Kidney epithelial cell (primary cell): ENCODE measurements at regions not wholly inside any gene's neighbourhood (a gene's known extent, or its start where the extent isn't known, plus 50 kb on each side); places are given as distances from the start of the nearest gene placed in this dataset.

ENCODE experiments used
- DNase-seq: peaks from one replicate; pipeline ENCODE4 v3.0.0-alpha.2; 2010; ENCODE audit warnings: low read depth
- H3K27me3 ChIP-seq: 2 replicates; pipeline ENCODE4 v1.6.0; 2011; ENCODE audit warnings: low read length; ENCODE audit not compliant: control insufficient read depth, insufficient read depth
- H3K36me3 ChIP-seq: 2 replicates; pipeline ENCODE4 v1.5.1; 2011; ENCODE audit warnings: low read length; ENCODE audit not compliant: control insufficient read depth, insufficient read depth
- H3K4me3 ChIP-seq: 2 replicates; pipeline ENCODE4 v1.5.1; 2011; ENCODE audit warnings: low read depth, mild to moderate bottlenecking, control low read depth, low read length
- TF ChIP-seq, protein P1 (sequence below): IDR thresholded peaks from 2 replicates; pipeline ENCODE4 v1.5.1; 2011; ENCODE audit warnings: mild to moderate bottlenecking, moderate library complexity, low read length, control low read depth, inconsistent platforms; ENCODE audit not compliant: insufficient read depth, poor library complexity, severe bottlenecking

DNA sequence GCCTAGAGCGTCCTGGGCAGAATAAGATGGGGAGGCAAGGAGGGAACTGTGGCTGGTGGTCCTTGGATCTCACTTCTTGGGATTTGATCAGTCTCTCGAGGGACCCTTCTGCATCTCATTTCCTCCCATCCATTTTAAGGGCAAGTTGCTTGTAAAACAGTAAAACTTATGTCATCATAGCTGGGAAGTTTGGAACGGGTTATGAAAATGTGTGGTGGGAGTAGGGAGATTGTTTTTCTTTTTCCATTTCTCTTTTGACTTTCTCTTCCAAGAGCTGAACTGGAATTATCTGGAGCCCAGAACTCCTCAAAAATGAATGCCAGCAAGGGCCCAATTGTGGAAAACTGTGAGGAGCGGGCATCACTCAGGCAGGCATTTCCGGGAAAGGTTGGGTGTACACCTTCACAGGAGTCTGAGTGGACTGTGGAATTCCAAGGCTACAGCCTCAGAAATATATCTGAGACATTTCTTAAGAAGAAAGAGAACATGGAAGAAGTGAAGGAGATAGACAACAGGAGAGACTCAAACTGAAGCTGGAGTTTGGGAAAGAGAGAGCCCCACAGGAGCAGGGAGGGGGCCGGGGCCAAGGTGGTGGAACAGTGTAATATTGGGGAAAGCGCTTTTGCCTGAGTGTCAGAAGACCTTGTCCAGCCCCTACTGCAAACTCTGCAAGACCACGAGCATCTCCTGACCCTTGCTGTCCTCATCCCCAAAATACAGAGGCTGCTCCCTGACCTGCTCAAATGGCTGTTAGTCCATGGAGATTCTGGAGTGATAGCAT lies 185.1 kb downstream of the FOXD2 start:
- TF ChIP-seq, protein P1, sequence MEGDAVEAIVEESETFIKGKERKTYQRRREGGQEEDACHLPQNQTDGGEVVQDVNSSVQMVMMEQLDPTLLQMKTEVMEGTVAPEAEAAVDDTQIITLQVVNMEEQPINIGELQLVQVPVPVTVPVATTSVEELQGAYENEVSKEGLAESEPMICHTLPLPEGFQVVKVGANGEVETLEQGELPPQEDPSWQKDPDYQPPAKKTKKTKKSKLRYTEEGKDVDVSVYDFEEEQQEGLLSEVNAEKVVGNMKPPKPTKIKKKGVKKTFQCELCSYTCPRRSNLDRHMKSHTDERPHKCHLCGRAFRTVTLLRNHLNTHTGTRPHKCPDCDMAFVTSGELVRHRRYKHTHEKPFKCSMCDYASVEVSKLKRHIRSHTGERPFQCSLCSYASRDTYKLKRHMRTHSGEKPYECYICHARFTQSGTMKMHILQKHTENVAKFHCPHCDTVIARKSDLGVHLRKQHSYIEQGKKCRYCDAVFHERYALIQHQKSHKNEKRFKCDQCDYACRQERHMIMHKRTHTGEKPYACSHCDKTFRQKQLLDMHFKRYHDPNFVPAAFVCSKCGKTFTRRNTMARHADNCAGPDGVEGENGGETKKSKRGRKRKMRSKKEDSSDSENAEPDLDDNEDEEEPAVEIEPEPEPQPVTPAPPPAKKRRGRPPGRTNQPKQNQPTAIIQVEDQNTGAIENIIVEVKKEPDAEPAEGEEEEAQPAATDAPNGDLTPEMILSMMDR = no peak
- H3K27me3 ChIP-seq = no peaks in the 10 kb centered on the region
- DNase-seq = no peak
- no peak overlapping the region for H3K4me3 ChIP-seq
- no peaks in the 10 kb centered on the region for H3K36me3 ChIP-seq

DNA sequence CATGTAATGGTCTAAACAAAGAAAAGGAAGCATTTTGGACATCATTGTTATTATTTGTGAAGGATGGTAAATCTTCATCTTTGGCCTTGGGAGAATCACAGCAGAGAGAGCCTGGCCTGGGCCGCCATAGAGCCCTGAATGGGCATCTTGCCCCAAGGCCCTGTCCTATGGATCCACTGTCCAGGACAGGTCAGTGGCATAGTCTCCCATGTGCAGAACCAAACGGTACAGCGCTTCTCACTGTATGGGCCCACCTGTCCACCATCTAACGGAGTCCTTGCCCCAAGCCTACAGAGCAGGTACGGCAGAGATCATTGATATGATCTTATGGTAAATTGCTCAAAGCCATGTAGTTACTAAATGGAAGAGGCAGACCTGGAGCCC lies 185.7 kb downstream of the FOXD2 start:
- no peaks in the 10 kb centered on the region for H3K36me3 ChIP-seq
- TF ChIP-seq, protein P1 = no peak
- DNase-seq = no peak
- H3K4me3 ChIP-seq = no peak overlapping the region
- H3K27me3 ChIP-seq = no peaks in the 10 kb centered on the region

DNA sequence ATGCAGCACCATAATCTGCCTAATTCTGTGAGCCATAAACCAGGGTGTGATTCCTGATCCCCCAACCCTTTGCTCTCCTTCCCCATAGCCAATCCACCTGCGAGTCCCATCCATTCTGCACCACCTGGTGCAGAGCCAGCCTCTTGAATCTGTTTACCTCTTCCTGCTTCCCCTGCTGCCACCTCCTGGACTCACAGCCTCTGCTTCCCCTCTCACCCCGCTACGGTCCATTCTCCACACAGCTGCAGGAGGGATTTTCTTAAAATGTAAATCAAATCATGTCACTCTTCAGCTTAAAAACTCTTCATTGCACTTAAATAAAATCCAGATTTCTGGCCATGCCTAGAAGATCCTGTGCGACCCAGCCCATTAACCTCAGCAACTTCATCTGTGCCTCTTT lies 186.7 kb downstream of the FOXD2 start:
- TF ChIP-seq, protein P1 = peak; percentile 5
- Histone ChIP-seq H3K36me3 (no peaks in the 10 kb centered on the region), H3K27me3 (no peaks in the 10 kb centered on the region), H3K4me3 (no peak overlapping the region)
- no peak for DNase-seq

DNA sequence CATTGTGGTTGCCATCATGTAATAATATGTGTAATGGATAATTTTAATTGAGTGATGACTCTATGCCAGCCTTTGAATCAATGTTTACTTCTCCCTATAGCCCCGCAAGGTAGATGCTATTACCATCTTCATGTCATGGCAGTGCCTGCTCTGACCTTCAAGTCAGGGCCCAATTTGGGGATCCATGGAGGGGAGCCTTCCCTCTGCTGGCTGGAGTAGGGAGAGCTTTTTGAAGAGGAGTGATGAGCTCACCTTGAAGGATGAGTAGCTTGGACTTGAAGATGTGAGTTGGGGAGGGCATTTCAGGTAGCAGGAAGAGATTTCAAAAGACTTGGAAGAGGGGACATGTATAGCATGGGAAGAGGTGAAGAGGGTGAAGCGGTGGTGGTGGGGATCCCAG lies 189.2 kb downstream of the FOXD2 start:
- DNase-seq = no peak
- H3K4me3 ChIP-seq = no peak overlapping the region
- H3K27me3 ChIP-seq = peaks cover 4% of the 10 kb centered on the region
- H3K36me3 ChIP-seq = no peaks in the 10 kb centered on the region
- TF ChIP-seq, protein P1 = no peak

DNA sequence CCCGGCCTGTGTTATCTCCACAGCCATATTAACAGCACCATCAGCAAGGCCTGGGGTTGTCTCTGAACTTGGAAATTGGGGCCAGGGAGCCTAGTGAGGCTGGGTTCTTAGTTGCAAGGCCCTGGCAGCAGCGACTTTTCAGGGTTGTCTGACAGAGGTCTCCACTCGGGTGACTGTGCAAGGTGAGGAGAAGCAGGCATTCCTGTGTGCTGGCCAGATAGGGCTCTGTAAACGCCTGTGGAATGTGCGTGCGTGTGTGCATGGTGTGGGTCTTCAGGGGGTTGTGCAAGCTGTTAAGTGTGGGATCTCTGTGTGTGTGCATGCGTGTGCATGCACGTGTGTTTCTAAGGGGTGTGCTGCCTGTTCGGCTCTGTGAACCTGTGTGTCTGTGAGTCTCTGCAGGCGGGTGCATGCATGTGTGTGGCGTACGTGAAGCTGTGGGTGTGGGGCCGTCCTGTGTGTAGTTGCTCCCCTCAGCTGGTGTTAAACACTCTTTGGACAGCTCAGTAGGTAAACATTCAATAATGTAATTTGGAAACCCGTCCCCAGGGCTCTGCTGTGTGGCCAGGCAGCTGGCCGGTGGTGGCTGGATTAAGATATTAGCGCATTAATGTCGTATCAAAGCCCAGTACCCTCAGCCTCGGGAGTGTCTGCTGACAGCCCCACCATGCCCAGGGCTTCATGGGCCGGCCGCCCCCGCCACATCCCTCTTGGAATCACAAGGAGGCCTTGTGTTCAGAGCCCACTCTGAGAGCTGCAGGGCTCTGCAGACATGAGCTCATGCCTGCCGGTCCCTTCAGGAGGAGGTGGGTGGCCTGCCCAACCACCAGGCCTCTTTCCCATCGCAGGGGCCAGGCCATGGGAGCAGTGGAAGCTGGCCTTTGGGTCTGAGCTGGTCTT lies 189.9 kb downstream of the FOXD2 start:
- TF ChIP-seq, protein P1 = no peak
- no peak for DNase-seq
- H3K27me3 ChIP-seq = peaks cover 8% of the 10 kb centered on the region
- no peak overlapping the region for H3K4me3 ChIP-seq
- H3K36me3 ChIP-seq = no peaks in the 10 kb centered on the region
